WERI-Rb-1 (cell line): ENCODE measurements at regions not wholly inside any gene's neighbourhood (a gene's known extent, or its start where the extent isn't known, plus 50 kb on each side); places are given as distances from the start of the nearest gene placed in this dataset.
A peak's percentile ranks its signal among the peaks of the same experiment; 100 is the strongest.
"Not testable (repeated sequence)": the region's sequence is repeated elsewhere in the genome, so short reads cannot be mapped to it uniquely, and the experiment has no call there.

Experiments used
- DNase-seq: peaks from one replicate; pipeline ENCODE4 v3.0.0-alpha.2; 2020
- H3K27ac ChIP-seq: fragments of 250-450 bp; sonication (Bioruptor Pico); 2 replicates; pipeline ENCODE4 v1.5.1; 2020; ENCODE audit warnings: mild to moderate bottlenecking, moderate library complexity
- H3K27me3 ChIP-seq: fragments of 250-450 bp; sonication (Bioruptor Pico); 2 replicates; pipeline ENCODE4 v1.5.1; 2021; ENCODE audit warnings: mild to moderate bottlenecking, low read depth, moderate library complexity; ENCODE audit not compliant: insufficient read depth, severe bottlenecking
- H3K36me3 ChIP-seq: fragments of 250-450 bp; sonication (Bioruptor Pico); 2 replicates; pipeline ENCODE4 v1.5.1; 2020; ENCODE audit warnings: mild to moderate bottlenecking, moderate library complexity
- H3K4me3 ChIP-seq: 2 replicates; pipeline ENCODE4 v1.5.1; 2011; ENCODE audit warnings: low read depth, mild to moderate bottlenecking, control low read depth, low read length
- H3K9me3 ChIP-seq: fragments of 250-450 bp; sonication (Bioruptor Pico); 2 replicates; pipeline ENCODE4 v1.5.1; 2021; ENCODE audit warnings: mild to moderate bottlenecking, moderate library complexity; ENCODE audit not compliant: severe bottlenecking
- TF ChIP-seq, protein P1 (sequence below): IDR thresholded peaks from 2 replicates; pipeline ENCODE4 v1.5.1; 2011; ENCODE audit warnings: low read depth, mild to moderate bottlenecking, control low read depth, inconsistent platforms, low read length

DNA sequence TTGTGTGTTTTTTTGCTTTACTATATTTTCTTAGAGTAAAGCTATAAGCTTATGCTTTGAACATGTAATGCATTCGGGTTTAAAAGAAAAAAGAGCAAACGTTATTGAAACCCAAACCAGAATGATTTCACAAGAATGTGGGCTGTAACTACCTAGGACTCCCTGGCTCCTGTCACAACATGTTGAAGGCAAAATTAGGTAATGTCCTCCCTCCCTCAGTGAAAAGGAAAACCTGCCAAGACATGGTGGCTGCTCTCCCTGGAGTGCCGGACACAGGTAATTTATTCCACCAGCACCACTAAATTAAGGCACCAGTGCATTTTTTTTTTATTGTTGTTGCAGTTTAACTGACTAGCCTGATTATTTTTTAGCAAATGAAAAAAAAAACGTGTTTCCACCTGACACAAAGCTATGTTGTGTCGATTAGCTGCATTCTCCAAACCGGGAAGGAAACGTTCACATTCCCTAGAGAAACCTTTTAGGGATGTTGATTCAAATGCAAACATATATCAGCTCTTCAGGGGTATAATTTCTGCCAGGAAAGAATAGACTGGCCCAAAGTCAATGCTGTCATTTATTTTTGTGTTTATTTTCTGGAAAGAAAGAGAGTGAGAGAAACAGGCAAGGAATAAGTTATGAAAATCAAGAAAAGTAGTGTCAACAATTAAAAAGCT lies 134.6 kb downstream of the CCDC34 start:
- no peak overlapping the region for H3K27ac ChIP-seq
- no peak for DNase-seq
- no peaks in the 10 kb centered on the region for H3K36me3 ChIP-seq
- TF ChIP-seq, protein P1, sequence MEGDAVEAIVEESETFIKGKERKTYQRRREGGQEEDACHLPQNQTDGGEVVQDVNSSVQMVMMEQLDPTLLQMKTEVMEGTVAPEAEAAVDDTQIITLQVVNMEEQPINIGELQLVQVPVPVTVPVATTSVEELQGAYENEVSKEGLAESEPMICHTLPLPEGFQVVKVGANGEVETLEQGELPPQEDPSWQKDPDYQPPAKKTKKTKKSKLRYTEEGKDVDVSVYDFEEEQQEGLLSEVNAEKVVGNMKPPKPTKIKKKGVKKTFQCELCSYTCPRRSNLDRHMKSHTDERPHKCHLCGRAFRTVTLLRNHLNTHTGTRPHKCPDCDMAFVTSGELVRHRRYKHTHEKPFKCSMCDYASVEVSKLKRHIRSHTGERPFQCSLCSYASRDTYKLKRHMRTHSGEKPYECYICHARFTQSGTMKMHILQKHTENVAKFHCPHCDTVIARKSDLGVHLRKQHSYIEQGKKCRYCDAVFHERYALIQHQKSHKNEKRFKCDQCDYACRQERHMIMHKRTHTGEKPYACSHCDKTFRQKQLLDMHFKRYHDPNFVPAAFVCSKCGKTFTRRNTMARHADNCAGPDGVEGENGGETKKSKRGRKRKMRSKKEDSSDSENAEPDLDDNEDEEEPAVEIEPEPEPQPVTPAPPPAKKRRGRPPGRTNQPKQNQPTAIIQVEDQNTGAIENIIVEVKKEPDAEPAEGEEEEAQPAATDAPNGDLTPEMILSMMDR: no peak
- H3K27me3 ChIP-seq: no peaks in the 10 kb centered on the region
- H3K9me3 ChIP-seq: no peaks in the 10 kb centered on the region
- no peak overlapping the region for H3K4me3 ChIP-seq

DNA sequence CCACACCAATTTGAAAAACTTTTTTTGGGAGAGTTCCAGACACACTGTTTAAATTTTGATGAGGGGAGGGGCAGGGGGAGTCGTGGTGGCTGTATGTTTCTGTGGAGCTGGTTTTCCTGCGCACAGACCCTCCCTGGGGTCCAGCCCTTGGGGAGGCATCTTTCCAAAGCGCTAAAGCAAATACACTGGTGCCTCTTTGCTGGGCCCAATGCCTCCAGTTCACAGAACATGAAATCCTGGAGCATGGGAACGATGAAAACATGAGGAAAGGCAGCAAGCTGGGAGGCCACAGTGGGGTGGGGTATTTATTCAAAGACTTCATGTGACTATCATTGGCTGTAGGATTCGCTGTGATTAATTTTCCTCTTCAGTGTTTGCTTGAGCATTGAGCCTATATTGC lies 135.3 kb downstream of the CCDC34 start:
- TF ChIP-seq, protein P1: no peak
- Histone ChIP-seq H3K9me3 (no peaks in the 10 kb centered on the region), H3K27me3 (no peaks in the 10 kb centered on the region), H3K36me3 (no peaks in the 10 kb centered on the region), H3K4me3 (no peak overlapping the region), H3K27ac (no peak overlapping the region)
- DNase-seq: no peak

DNA sequence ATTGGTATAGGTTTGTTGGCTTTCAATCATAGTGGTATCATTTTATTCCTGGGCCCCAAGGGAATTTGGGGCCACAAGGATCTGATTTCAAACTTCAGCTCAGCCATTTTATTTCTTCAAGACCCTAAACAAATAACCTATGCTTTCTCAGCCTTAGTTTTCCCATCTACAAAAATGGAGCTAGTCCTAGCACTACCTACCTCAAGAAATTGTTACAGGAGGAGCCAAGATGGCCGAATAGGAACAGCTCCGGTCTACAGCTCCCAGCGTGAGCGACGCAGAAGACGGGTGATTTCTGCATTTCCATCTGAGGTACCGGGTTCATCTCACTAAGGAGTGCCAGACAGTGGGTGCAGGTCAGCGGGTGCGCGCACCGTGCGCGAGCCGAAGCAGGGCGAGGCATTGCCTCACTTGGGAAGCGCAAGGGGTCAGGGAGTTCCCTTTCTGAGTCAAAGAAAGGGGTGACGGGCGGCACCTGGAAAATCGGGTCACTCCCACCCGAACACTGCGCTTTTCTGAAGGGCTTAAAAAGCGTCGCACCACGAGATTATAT lies 143.5 kb downstream of the CCDC34 start:
- not testable (repeated sequence) for H3K27me3 ChIP-seq, DNase-seq, H3K36me3 ChIP-seq, H3K9me3 ChIP-seq, H3K27ac ChIP-seq, H3K4me3 ChIP-seq

DNA sequence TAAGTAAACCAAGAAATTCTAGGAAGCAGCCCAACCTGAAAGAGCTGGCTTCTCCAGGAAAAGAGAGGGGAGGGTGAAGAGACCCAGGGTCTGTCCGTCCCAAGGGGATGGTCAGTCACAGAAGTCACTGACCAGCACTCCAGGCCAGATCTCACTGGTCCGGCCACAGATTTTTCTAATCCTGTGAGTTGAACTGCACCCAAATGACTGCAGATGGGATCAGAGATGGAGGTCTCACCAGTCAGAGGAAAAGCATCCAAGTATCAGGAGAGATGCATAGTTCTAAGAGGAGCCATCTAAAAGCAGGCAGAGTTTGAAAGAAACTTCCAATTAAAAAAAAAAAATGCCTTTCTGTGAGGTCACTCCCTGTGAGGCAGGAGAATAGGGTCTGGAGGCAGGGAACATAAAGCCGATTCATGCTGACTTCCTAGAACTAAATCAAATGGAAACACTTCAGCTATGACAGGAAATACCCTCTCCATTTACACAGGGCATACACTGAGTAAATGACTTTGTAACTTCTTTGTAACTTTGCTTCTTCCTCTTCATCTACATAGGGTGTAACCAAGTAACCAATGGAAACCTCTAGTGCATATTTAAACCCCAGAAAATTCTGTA lies 144.5 kb downstream of the CCDC34 start:
- TF ChIP-seq, protein P1: no peak
- H3K36me3 ChIP-seq: no peaks in the 10 kb centered on the region
- H3K4me3 ChIP-seq: no peak overlapping the region
- H3K27me3 ChIP-seq: no peaks in the 10 kb centered on the region
- peak overlapping the region; percentile 26; the same call in 1 of the 2 replicates for H3K27ac ChIP-seq
- no peaks in the 10 kb centered on the region for H3K9me3 ChIP-seq
- DNase-seq: no peak

DNA sequence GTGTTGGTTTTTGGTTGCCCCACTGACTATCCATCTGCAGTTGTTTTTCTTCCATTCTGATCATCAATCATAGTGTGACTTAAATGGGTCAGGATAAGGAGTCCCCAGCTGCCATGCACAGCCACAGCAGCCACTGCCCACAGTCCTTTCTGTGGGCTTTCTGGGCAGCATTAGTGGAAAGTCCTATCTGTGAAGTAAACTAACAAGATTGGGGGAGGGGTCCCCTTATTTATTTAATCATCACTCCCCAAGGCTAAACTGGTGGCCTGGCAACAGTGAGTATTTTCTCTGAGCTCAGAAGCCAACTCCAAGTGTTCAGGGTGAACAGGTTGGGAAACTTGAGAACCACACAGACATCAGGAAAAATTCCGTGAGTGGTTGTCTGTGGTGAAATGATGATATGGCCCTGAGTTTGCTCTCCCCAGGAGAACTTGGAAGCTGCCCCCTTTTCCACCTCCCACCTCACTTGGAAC lies 145.0 kb downstream of the CCDC34 start:
- TF ChIP-seq, protein P1: no peak
- Histone ChIP-seq H3K4me3 (no peak overlapping the region), H3K27me3 (no peaks in the 10 kb centered on the region), H3K27ac (peak overlapping the region; percentile 26), H3K36me3 (no peaks in the 10 kb centered on the region), H3K9me3 (no peaks in the 10 kb centered on the region)
- DNase-seq: no peak

DNA sequence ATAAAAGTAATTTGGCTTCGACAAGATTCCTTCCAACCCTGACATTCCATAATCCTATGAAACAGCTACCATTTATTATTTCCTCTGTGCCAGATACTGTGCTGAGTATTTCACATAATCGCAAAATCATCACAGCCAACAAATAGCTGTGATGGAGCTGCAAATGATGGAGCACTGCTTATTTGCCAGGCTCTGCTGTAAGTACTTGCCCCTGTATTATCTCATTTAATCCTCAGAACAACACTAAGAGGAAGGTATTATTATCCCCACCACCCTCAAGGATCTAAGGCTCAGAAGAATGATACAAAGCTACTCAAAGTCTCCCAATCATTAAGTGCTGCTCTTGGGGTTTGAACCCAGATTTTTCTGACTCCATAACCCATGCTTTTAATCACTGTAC lies 145.5 kb downstream of the CCDC34 start:
- no peaks in the 10 kb centered on the region for H3K27me3 ChIP-seq
- DNase-seq: no peak
- no peaks in the 10 kb centered on the region for H3K36me3 ChIP-seq
- TF ChIP-seq, protein P1: no peak
- H3K27ac ChIP-seq: peak overlapping the region; percentile 26
- H3K4me3 ChIP-seq: no peak overlapping the region
- H3K9me3 ChIP-seq: no peaks in the 10 kb centered on the region
